Cerebellar nuclear complex (tissue), 1 donor: ENCODE measurements at regions not wholly inside any gene's neighbourhood (a gene's known extent, or its start where the extent isn't known, plus 50 kb on each side); places are given as distances from the start of the nearest gene placed in this dataset.
"Not testable (repeated sequence)": the region's sequence is repeated elsewhere in the genome, so short reads cannot be mapped to it uniquely, and the experiment has no call there.

Experiments
- DNase-seq, 2 experiments: peaks; one replicate each; lab custom pipeline; 2025; lab: John Stamatoyannopoulos, UW

GRCh38 chr2:47690706-47691325 lies 92.1 kb upstream of the MSH6 start:
- not testable (repeated sequence) for DNase-seq

DNA sequence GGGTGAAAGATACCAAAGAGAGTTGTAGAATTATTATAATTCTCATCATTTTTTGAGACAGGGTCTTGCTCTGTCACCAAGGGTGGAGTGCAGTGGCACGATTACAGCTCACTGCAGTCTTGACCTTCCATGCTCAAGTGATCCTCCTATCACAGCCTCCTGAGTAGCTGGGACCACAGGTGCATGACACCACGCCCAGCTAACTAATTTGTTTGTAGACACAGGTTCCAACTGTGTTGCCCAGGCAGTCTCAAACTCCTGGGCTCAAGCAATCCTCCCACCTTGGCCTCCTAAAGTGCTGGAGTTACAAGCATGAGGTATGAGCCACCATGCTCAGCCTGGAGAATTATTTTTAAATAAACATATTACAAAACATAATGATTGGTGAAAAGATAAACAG lies 92.8 kb upstream of the MSH6 start:
- DNase-seq: no peak

GRCh38 chr2:47689118-47689517 lies 93.8 kb upstream of the MSH6 start:
- DNase-seq: not testable (repeated sequence)

GRCh38 chr2:47688561-47688960 lies 94.4 kb upstream of the MSH6 start:
- peak in 1 of 2 experiments; percentile 16 for DNase-seq

DNA sequence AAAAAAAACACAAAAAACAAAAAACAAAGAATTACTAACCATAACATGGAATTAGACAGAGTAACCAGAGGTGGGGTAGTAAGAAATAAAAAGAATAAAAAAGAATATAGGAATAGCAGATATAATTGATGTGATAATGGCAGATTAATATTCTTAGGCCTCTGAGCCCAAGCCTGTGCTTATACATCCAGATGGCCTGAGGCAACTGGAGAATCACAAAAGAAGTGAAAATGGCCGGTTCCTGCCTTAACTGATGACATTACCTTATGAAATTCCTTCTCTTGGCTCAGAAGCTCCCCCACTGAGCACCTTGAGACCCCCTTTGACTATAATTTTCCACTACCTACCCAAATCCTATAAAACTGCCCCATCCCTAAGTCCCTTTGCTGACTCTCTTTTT lies 95.1 kb upstream of the MSH6 start:
- DNase-seq: no peak

DNA sequence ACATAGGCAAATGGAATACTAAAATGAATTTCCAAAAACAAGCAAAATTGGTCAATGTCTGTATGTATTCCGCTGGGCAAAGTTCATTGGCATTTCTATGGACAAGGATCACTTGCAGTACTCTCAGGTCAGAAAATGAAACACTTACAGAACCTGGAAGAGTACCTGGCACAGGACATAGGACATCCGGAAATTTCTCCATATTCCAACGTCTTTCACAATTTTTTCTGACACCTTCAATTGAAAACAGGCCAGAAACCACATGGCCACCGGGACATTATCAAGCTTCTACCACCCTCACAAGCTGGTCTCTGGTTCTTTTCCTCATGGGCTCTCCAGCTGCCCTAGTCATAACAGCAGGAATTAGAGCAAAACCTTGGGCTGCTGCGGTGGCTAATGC lies 96.9 kb upstream of the MSH6 start:
- no peak for DNase-seq

DNA sequence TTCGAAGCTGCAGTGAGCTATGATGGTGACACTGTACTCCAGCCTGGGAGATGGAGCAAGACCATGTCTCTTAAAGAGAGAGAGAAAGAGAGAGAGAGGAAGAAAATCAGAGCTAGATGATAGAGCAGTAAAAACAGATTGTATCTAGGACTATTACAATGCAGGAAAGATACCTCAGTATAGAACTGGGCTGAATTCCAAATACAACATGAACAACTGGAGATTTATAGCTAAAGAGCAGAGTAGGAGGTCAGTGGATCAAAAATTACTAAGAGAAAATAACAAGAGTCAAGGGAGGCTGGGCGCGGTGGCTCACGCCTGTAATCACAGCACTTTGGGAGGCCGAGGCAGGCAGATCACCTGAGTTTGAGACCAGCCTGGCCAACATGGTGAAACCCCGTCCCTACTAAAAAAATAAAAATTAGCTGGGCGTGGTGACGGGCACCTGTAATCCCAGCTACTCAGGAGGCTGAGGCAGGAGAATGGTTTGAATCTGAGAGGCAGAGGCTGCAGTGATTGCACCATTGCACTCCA lies 100.7 kb upstream of the MSH6 start:
- no peak for DNase-seq

GRCh38 chr2:47676261-47676926 lies 105.6 kb upstream of the KCNK12 start:
- no peak for DNase-seq

DNA sequence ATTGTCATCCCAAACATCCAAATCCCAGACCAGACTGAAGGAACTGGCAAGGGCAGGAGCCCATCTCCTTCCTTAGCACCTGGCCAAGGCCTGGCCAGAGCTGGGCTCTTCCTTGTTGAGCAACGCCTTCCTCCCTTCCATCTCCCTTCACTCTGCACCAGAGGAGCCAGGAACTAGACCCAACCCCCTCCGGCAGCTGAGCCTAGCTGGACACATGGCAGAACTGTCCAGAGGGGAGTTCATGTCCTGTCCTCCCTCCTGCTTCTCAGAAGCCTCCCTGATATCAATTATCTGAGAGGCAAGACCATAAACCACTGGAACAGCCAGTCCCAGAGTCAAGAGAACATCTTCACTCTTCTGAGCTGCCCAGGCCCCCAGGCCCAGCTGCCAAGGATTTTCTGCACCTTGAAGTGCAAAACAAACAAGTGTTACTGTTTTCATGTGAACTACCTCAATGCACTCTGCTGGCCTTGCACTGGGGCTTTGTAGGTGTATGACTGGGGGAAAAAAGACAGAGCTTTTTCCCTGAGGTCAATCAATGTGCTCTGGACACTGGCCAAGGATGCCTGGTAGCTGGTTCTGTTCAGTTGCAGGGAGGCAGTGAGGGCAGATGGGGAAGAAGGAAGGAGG lies 104.5 kb upstream of the KCNK12 start:
- DNase-seq: no peak

DNA sequence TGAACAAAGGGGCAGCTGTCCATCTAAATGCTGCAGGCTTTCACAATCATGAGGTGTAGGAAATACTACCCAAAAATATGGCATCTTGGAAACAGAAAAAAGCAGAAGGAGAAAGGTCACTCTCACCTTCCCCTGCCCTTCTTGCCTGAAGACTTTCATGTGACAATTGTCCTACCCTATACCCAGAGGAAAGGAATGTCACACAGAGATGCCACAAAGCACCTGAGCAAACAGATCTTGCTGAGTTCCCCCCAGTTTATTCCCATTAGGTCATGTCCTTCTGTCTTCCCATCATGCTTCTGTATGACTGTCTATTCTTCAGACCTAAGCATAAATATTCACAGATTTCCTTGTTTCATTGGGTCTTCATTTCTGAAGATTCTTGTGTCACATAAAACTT lies 95.5 kb upstream of the KCNK12 start:
- DNase-seq: no peak

- DNase-seq: no peak
Measured at GRCh38 chr2:47664817-47665216, 94.0 kb upstream of the KCNK12 start.

DNA sequence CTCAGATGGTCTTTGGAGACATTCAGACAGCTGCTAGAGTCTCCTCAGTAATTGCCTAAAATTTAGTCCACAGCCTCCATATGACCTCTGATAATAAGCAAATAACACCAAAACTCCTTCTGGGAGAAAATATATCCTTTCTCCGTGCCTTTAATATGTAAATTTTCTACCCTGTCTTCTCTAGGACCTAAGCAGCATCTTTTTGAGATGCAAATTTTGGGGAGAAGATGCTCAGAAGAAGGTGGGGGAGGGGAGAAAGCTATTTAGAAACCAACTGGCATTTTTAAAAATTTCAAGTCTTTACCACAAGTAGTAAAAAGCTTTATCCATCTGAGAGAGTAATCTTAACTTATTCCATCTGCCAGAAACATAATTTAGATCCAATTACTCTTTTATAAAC lies 91.8 kb upstream of the KCNK12 start:
- DNase-seq: no peak

GRCh38 chr2:47661310-47661709 lies 90.5 kb upstream of the KCNK12 start:
- DNase-seq: no peak

DNA sequence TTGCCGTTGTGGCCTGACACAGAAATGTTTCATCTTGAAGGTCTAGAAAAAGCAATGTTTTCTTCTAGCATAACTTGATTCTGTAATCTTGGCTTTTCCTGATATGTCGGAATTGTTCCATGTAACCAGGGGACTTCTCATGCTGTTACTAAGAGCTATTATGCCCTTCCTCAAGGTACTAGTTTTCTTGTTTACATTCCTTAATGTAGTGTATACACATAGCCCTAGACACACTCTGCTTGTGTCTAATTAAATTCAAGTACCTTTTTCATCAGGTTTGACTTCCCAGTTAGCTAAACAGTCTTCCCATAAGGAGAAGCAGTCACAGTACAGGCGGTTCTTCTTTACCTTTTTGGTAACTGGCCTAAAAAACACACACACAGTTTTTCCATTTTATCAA lies 89.4 kb upstream of the KCNK12 start:
- DNase-seq: no peak

DNA sequence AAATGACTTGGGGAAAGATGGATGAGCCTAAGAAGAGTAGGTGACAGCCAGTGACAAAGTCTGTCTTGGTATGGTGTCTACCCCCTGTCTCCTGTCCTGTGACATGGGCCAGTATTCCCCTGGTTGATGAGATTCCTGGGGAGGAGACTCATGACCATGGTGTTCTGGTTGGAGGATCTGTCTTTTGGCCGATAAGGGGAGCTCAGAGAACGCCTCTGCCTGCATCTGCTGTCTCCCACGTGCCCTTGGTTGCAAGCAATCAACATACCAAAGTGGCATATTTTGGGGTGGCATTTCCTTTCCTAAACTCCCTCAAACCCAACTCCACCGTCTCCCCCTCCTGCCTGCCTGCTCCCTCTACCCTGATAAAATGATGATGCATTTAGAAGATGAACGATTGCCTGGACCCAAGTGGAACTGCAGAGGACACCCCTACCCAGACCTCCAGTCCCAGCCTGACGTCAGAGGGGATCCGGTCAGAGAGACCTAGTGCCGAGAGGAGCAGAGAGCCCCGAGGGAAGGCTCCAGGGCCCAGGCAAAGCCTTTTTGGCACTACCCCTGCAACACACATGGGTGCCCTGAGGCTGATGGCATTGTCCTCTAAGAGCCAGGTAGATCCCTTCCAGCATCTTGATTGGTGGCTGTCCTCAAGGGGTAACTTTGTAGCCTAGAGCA lies 88.0 kb upstream of the KCNK12 start:
- DNase-seq: no peak

- no peak for DNase-seq
Measured at GRCh38 chr2:47657886-47658489, 87.2 kb upstream of the KCNK12 start.

- no peak for DNase-seq
Measured at GRCh38 chr2:47656715-47657600, 86.2 kb upstream of the KCNK12 start.

- no peak for DNase-seq
Measured at GRCh38 chr2:47655563-47655880, 84.7 kb upstream of the KCNK12 start.

DNA sequence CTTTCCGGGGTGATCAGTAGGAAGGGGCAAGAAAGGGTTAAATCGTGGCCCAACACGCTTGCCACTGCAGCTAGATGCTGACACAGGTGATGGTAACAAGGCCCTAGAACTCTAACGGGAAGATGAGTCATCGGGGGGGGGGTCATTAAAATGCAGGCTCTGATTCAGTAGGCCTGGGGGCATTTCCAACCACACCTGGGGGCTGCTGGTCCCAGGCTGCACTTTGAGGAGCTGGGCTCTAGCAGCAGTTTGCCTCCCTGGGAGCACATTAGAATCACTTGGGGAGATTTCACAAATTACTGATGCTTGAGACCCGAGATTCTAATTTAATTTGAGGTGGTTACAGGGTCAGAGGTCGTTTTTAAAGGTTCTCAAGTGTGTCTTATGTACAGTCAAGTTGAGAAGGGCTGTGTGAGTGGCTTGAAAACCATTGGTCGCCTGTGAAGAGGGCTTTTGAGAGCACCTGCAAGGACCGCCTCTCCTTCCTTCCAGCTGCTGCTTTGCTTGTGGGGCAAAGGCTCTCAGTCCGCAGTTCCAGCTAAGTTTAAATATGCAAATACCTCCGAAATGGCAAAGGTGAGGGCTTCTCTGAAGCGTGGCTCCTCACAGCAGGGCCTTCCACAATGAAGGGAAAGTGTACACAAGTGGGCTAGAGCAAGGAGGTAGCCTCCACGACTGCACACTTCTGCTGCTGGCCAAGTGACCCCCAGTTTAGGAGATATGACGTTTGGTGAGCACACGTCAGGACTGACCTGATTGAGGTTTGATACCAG lies 84.2 kb upstream of the KCNK12 start:
- no peak for DNase-seq

- no peak for DNase-seq
Measured at GRCh38 chr2:47653902-47654789, 83.4 kb upstream of the KCNK12 start.
